ENCODE measurements at regions not wholly inside any gene's neighbourhood (a gene's known extent, or its start where the extent isn't known, plus 50 kb on each side); places are given as distances from the start of the nearest gene placed in this dataset.

- Mint-ChIP-seq H3K9me3 (no peaks in the 10 kb centered on the region), H3K27me3 (peaks cover 17% of the 10 kb centered on the region), H3K27ac (no peak overlapping the region), H3K4me1 (peaks cover 11% of the 10 kb centered on the region), H3K4me3 (no peak overlapping the region), H3K36me3 (no peaks in the 10 kb centered on the region)
- CTCF ChIA-PET = no interaction called here
- no peak for DNase-seq
Measured at GRCh38 chr14:71212093-71212492, 304.8 kb downstream of the PCNX1 start.

- Mint-ChIP-seq H3K27me3 (peaks cover 17% of the 10 kb centered on the region), H3K4me3 (no peak overlapping the region), H3K9me3 (peaks cover 4% of the 10 kb centered on the region), H3K36me3 (no peaks in the 10 kb centered on the region), H3K4me1 (peaks cover 11% of the 10 kb centered on the region), H3K27ac (no peak overlapping the region)
- no peak for DNase-seq
- CTCF ChIA-PET = interaction anchor here (0.6 kb wide), 1 partner anchor 590 kb away, joined by 3 read pairs; no protein-coding TSS in a partner anchor
Measured at GRCh38 chr14:71212683-71213107, 305.4 kb downstream of the PCNX1 start.

DNA sequence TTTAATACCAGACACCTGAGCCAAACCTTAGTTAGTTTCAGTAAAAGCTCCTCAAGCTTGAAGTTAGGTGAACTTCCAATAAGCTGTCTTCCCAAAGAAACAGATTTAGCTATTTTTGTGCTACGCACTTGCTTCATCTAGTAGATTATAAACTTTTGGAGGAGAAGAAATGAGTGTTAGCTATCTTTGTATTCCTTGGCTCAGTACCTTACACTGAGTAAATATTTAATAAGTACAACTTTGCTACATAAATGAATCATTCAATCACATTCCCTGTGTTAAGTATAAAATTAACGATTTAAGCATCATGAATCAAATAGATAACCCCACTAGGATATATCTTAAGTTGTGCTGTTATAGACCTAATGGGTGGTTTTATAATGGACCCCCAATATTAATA, 307.0 kb downstream of the PCNX1 start:
- no peak for DNase-seq
- Mint-ChIP-seq H3K27ac (no peak overlapping the region), H3K4me1 (peaks cover 16% of the 10 kb centered on the region), H3K9me3 (peaks cover 8% of the 10 kb centered on the region), H3K4me3 (no peak overlapping the region), H3K27me3 (peaks cover 17% of the 10 kb centered on the region), H3K36me3 (no peaks in the 10 kb centered on the region)
- CTCF ChIA-PET = interaction anchor here (1.5 kb wide), 1 partner anchor 640 kb away, joined by 5 read pairs; no protein-coding TSS in a partner anchor

- no peaks in the 10 kb centered on the region for H3K36me3 Mint-ChIP-seq
- H3K27ac Mint-ChIP-seq = no peak overlapping the region
- peaks cover 8% of the 10 kb centered on the region for H3K9me3 Mint-ChIP-seq
- H3K27me3 Mint-ChIP-seq = peaks cover 5% of the 10 kb centered on the region
- DNase-seq = no peak
- CTCF ChIA-PET = no interaction called here
- no peak overlapping the region for H3K4me3 Mint-ChIP-seq
- H3K4me1 Mint-ChIP-seq = peaks cover 5% of the 10 kb centered on the region
Measured at GRCh38 chr14:71220462-71220861, 313.2 kb downstream of the PCNX1 start.

- Mint-ChIP-seq H3K4me1 (peaks cover 5% of the 10 kb centered on the region), H3K4me3 (no peak overlapping the region), H3K27me3 (peaks cover 5% of the 10 kb centered on the region), H3K36me3 (no peaks in the 10 kb centered on the region), H3K27ac (no peak overlapping the region), H3K9me3 (peaks cover 8% of the 10 kb centered on the region)
- no peak for DNase-seq
- CTCF ChIA-PET = no interaction called here
Measured at GRCh38 chr14:71221119-71221518, 313.9 kb downstream of the PCNX1 start.

GRCh38 chr14:71225113-71225512, 317.9 kb downstream of the PCNX1 start:
- Mint-ChIP-seq H3K4me1 (no peaks in the 10 kb centered on the region), H3K9me3 (no peaks in the 10 kb centered on the region), H3K27me3 (peaks cover 8% of the 10 kb centered on the region), H3K27ac (no peak overlapping the region), H3K36me3 (no peaks in the 10 kb centered on the region), H3K4me3 (no peak overlapping the region)
- CTCF ChIA-PET = no interaction called here
- no peak for DNase-seq

DNA sequence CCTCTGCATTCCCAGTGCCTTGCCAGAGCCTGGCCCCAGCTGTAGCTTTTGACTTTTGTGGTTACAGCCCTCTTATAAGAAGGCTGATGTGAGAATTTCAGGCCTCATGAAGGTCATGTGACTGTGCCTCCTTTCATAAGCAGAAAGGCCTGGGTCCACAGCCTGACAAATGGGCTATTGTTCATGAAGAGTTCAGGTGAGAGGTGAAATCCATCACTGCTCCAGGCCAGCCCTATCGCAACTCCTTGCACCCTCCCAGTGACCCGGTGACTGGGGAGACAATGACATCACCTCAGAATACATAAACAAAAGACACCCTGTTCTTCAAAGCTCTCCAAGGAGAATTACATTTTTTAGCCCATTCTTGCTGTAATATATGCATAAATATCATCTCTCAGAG, 321.5 kb downstream of the PCNX1 start:
- H3K4me1 Mint-ChIP-seq = no peaks in the 10 kb centered on the region
- no peak overlapping the region for H3K27ac Mint-ChIP-seq
- H3K9me3 Mint-ChIP-seq = no peaks in the 10 kb centered on the region
- CTCF ChIA-PET = no interaction called here
- no peaks in the 10 kb centered on the region for H3K36me3 Mint-ChIP-seq
- H3K27me3 Mint-ChIP-seq = peaks cover 13% of the 10 kb centered on the region
- DNase-seq = no peak
- H3K4me3 Mint-ChIP-seq = no peak overlapping the region

DNA sequence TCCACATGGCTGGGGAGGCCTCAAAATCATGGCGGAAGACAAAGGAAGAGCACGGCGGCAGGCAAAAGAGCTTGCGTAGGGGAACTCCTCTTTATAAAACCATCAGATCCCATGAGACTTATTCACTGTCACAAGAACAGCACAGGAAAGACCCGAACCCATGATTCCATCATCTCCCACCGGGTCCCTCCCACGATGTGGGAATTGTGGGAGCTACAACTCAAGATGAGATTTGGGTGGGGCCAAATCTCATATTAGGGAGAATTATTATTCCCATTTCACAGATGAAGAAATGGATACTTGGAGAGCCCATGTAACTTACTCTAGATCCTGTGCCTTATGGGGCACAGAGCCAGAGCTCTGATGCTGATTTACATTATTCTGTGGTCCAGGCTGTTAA, 322.6 kb downstream of the PCNX1 start:
- Mint-ChIP-seq H3K27me3 (peaks cover 12% of the 10 kb centered on the region), H3K4me3 (no peak overlapping the region), H3K9me3 (no peaks in the 10 kb centered on the region), H3K27ac (no peak overlapping the region), H3K36me3 (no peaks in the 10 kb centered on the region), H3K4me1 (no peaks in the 10 kb centered on the region)
- DNase-seq = no peak
- CTCF ChIA-PET = no interaction called here

DNA sequence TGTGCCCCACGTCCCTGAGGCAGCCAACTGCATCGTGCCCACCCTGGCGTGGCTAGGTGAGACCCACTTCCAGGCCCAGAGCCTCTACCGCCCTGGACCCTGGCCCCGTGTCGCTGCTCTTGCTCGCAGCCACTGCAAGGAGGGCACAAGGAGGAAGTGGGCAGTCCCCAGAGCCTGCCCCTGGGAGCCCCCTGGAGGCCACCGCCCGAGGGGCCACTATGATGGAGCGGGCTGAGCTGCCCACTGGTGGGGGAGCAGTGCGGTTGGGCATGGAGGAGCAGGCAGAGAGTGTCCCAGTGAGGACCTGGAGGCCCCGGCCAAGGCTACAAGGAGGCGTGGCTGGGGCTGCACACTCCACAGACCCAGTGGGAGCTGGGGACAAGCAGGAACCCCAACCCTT, 323.6 kb downstream of the PCNX1 start:
- no peaks in the 10 kb centered on the region for H3K4me1 Mint-ChIP-seq
- DNase-seq = no peak
- no peaks in the 10 kb centered on the region for H3K9me3 Mint-ChIP-seq
- H3K27me3 Mint-ChIP-seq = peaks cover 8% of the 10 kb centered on the region
- CTCF ChIA-PET = no interaction called here
- no peak overlapping the region for H3K4me3 Mint-ChIP-seq
- no peaks in the 10 kb centered on the region for H3K36me3 Mint-ChIP-seq
- no peak overlapping the region for H3K27ac Mint-ChIP-seq

DNA sequence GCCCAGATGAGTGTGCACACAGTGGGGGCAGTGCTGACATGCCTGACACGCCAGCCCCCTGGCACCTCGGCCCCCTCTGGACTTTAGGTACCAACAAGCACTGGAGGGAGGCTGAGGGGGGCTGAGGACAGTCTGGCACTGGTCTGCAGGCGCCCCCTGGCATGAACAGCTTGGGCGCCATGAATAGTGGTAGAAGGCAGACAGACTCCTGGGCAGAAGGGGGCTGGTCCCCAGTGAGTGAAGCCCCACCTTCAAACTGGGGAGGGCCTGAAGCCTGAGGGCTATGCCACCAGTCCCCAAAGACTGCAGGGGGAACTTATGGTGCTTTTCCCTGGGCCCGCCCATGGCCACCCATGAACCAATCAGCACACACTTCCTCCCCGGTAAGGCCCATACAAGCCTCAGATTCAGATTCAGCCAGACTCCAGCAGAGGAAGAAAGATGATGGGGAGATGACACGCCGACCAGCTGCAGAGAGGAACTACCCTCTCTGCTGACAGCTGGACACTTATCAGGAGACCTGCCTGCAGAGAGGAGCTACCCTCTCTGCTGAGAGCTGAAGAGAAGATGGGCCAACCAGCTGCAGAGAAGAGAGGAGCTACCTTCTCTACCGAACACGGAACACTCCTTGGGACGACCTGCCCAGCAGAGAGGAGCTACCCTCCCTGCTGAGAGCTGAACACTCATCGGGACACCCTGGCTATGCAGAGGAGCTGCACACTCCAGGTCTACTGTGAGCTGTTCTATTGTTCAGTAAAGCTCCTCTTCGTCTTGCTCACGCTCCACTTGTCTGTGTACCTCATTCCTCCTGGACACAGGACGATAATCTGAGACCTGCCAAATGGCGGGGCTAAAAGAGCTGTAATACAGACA, 324.5 kb downstream of the PCNX1 start:
- Mint-ChIP-seq H3K27ac (no peak overlapping the region), H3K4me3 (no peak overlapping the region), H3K9me3 (no peaks in the 10 kb centered on the region), H3K4me1 (no peaks in the 10 kb centered on the region), H3K36me3 (no peaks in the 10 kb centered on the region), H3K27me3 (peaks cover 13% of the 10 kb centered on the region)
- DNase-seq = no peak
- CTCF ChIA-PET = interaction anchor here (0.7 kb wide), 1 partner anchor 90 kb away, joined by 3 read pairs; no protein-coding TSS in a partner anchor

DNA sequence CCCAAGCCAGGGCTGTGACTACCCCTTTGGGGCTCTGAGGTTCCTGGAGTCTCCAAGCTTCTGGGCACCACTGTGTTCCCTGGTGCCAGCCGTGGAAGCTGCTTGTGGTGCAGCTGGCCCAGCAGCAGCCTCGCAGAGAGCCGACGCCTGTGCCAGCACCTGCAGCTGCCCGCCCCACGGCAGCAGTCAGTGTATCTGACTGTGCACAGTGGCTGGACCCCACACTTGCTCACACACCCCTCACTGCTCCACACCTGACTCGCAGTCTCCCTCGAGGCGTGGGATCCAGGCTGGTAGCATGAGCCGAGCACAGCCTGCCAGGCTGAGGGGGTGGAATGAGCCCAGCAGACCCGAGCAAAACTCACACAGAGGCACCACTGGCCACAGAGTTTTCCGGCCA, 325.2 kb downstream of the PCNX1 start:
- H3K27me3 Mint-ChIP-seq = peaks cover 13% of the 10 kb centered on the region
- DNase-seq = no peak
- H3K9me3 Mint-ChIP-seq = no peaks in the 10 kb centered on the region
- CTCF ChIA-PET = interaction anchor here (0.7 kb wide), 1 partner anchor 90 kb away, joined by 3 read pairs; no protein-coding TSS in a partner anchor
- no peak overlapping the region for H3K27ac Mint-ChIP-seq
- no peaks in the 10 kb centered on the region for H3K4me1 Mint-ChIP-seq
- H3K4me3 Mint-ChIP-seq = no peak overlapping the region
- no peaks in the 10 kb centered on the region for H3K36me3 Mint-ChIP-seq

GRCh38 chr14:71235875-71236274, 328.6 kb downstream of the PCNX1 start:
- CTCF ChIA-PET = interaction anchor here (1.3 kb wide), 1 partner anchor 98 kb away, joined by 7 read pairs; no protein-coding TSS in a partner anchor
- Mint-ChIP-seq H3K9me3 (no peaks in the 10 kb centered on the region), H3K36me3 (peaks cover 2% of the 10 kb centered on the region), H3K27me3 (peaks cover 19% of the 10 kb centered on the region), H3K27ac (no peak overlapping the region), H3K4me1 (no peaks in the 10 kb centered on the region), H3K4me3 (no peak overlapping the region)
- no peak for DNase-seq

DNA sequence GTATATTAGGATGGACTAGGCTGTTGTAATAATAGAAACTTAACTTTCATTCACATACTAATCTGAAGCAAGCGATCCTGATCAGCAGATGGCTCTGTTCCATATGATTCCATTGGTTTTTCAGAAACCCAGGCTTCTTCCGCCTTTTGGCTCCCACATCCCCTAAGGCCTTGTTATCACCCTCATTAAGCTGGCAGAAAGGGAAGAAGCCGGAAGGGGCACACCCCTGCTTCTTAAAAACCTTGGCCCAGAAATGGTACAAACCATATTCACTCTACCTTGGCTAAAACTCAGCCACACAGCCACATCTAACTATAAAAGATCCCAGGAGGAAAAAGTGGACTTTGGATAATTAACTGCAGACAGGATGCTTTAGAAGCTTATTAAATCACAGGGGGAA, 329.2 kb downstream of the PCNX1 start:
- H3K27ac Mint-ChIP-seq = no peak overlapping the region
- H3K36me3 Mint-ChIP-seq = peaks cover 2% of the 10 kb centered on the region
- peaks cover 24% of the 10 kb centered on the region for H3K27me3 Mint-ChIP-seq
- H3K4me1 Mint-ChIP-seq = no peaks in the 10 kb centered on the region
- DNase-seq = no peak
- CTCF ChIA-PET = interaction anchor here (1.3 kb wide), 1 partner anchor 98 kb away, joined by 7 read pairs; no protein-coding TSS in a partner anchor
- H3K4me3 Mint-ChIP-seq = no peak overlapping the region
- H3K9me3 Mint-ChIP-seq = no peaks in the 10 kb centered on the region

DNA sequence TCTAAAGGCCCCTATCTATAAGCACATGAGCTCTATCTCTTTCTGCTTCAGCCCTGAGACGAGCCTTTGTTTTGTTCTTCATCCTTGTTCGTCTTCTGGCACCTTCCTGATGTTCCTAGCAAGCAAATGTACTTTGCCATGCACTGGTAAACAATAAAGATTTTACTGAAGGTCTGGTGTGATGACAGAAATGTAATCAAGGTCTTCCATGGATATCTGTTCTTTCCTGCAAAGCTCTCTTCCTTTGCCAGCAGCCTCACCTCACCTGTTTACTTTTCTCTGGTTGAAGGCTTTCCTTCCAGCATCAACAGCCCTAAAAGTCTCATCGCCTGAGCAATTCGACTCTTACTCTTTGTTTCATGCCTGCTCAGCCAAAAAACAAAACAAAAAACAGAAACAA, 330.3 kb downstream of the PCNX1 start:
- Mint-ChIP-seq H3K27me3 (peaks cover 19% of the 10 kb centered on the region), H3K9me3 (no peaks in the 10 kb centered on the region), H3K4me3 (no peak overlapping the region), H3K36me3 (peaks cover 2% of the 10 kb centered on the region), H3K4me1 (no peaks in the 10 kb centered on the region), H3K27ac (no peak overlapping the region)
- no peak for DNase-seq
- CTCF ChIA-PET = no interaction called here

DNA sequence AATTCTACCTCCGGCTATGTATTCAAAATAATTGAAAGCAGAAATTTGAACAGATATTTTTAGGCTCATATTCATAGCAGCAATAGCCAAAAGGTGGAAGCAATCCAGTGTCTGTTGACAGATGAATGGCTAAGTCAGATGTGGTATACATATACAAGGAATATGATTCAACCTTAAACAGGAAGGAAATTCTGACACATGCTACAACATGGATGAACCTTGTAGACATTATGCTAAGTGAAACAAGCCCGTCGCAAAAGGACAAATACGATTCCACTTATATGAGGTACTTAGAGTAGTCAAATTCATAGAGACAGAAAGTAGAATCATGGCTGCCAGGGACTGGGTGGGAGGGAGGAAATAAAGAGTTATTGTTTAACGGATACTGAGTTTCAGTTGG, 331.6 kb downstream of the PCNX1 start:
- H3K9me3 Mint-ChIP-seq = no peaks in the 10 kb centered on the region
- peaks cover 2% of the 10 kb centered on the region for H3K4me1 Mint-ChIP-seq
- DNase-seq = no peak
- no peak overlapping the region for H3K4me3 Mint-ChIP-seq
- CTCF ChIA-PET = no interaction called here
- H3K36me3 Mint-ChIP-seq = peaks cover 2% of the 10 kb centered on the region
- no peak overlapping the region for H3K27ac Mint-ChIP-seq
- peaks cover 19% of the 10 kb centered on the region for H3K27me3 Mint-ChIP-seq
